HCT116 (cell line): ENCODE measurements at regions not wholly inside any gene's neighbourhood (a gene's known extent, or its start where the extent isn't known, plus 50 kb on each side); places are given as distances from the start of the nearest gene placed in this dataset.

Experiments
- ATAC-seq: fragments of 200-7000 bp; cut with Tn5 transposase; 2 replicates; pipeline ENCODE4 v1.9.1; 2020; ENCODE audit warnings: mild to moderate bottlenecking, moderate library complexity
- BruUV-seq: library from RNA; stranded (reverse); fragments of 400-500 nt; replicated peaks from 2 replicates; lab custom pipeline; 2021; lab: Mats Ljungman, UMichigan
- CTCF ChIA-PET: fragments of 300-600 bp; sonication (Branson Sonifier 250); formaldehyde crosslinking; loops from one replicate; lab custom pipeline; 2021; ENCODE audit warnings: antibody characterized with exemption; lab: Charles Lee
- POLR2A ChIA-PET: fragments of 300-600, 350-600 bp; sonication (Branson Sonifier 250); formaldehyde crosslinking; loops from one replicate; lab custom pipeline; 2021; ENCODE audit warnings: antibody characterized with exemption; lab: Charles Lee
- RAD21 ChIA-PET, 2 experiments: fragments of 300-600 bp; sonication (Branson Sonifier 250); formaldehyde crosslinking; loops; one replicate each; lab custom pipeline; 2023; ENCODE audit warnings: low total read pairs in 2 of 2; ENCODE audit not compliant: uncharacterized antibody in 2 of 2, unreplicated experiment in 2 of 2, low non-redundant PET in 1 of 2; lab: Charles Lee
- DNase-seq: peaks from one replicate; pipeline ENCODE4 v3.0.0-alpha.2; 2010; ENCODE audit warnings: low read depth, low spot score
- H2AFZ ChIP-seq: fragments of 200-600 bp; shearing (Covaris generic), sonication (generic); 2 replicates; pipeline ENCODE4 v1.6.1; 2017; ENCODE audit warnings: low read depth, mixed run types, mixed read lengths, antibody characterized with exemption, low read length; ENCODE audit not compliant: poor library complexity, severe bottlenecking
- H3K27ac ChIP-seq: 2 replicates; pipeline ENCODE4 v1.5.1; 2012; ENCODE audit warnings: low read depth, low read length
- H3K27me3 ChIP-seq: fragments of 200-600 bp; sonication (generic); 2 replicates; pipeline ENCODE4 v1.6.1; 2016; ENCODE audit warnings: mixed run types, low read length, mixed read lengths; ENCODE audit not compliant: insufficient read depth
- H3K36me3 ChIP-seq, 2 experiments: fragments of 200-500 bp in 1 of 2; fragments of 200-600 bp in 1 of 2; sonication (Bioruptor generic) in 1 of 2; sonication (generic) in 1 of 2; 2 replicates each; pipeline versions ENCODE4 v1.5.1 to v1.6.1; 2014 to 2016; ENCODE audit warnings: low read length in 2 of 2, inconsistent platforms in 1 of 2, mixed read lengths in 1 of 2, mixed run types in 1 of 2; ENCODE audit not compliant: insufficient read depth in 2 of 2, control insufficient read depth in 1 of 2
- H3K4me1 ChIP-seq, 2 experiments: fragments of 200-600 bp in 1 of 2; sonication (generic) in 1 of 2; 2 replicates each; pipeline versions ENCODE4 v1.5.1 to v1.6.1; 2012 to 2017; ENCODE audit warnings: low read length in 2 of 2, inconsistent platforms in 1 of 2, mild to moderate bottlenecking in 1 of 2, mixed read lengths in 1 of 2, mixed run types in 1 of 2, moderate library complexity in 1 of 2; ENCODE audit not compliant: insufficient read depth in 2 of 2, control insufficient read depth in 1 of 2
- H3K4me2 ChIP-seq: fragments of 200-600 bp; sonication (generic); 2 replicates; pipeline ENCODE4 v1.6.1; 2017; ENCODE audit warnings: mixed run types, low read length, mixed read lengths
- H3K4me3 ChIP-seq, 2 experiments: fragments of 200-600 bp in 1 of 2; sonication (generic) in 1 of 2; replicated peaks in 1 of 2; 2 replicates each; pipeline ENCODE4 v1.5.1; 2011 to 2016; ENCODE audit warnings: low read length in 2 of 2, control low read depth in 1 of 2, low read depth in 1 of 2, mild to moderate bottlenecking in 1 of 2, mixed read lengths in 1 of 2, mixed run types in 1 of 2
- H3K79me2 ChIP-seq: fragments of 200-600 bp; sonication (generic); 2 replicates; pipeline ENCODE4 v1.6.1; 2017; ENCODE audit warnings: mild to moderate bottlenecking, mixed run types, low read length, moderate library complexity, mixed read lengths; ENCODE audit not compliant: insufficient read depth
- H3K9ac ChIP-seq: fragments of 200-600 bp; sonication (generic); 2 replicates; pipeline ENCODE4 v1.6.1; 2016; ENCODE audit warnings: low read length, mixed read lengths
- H3K9me2 ChIP-seq: fragments of 200-600 bp; sonication (generic), shearing (Covaris generic); 2 replicates; pipeline ENCODE4 v1.6.1; 2017; ENCODE audit warnings: mixed run types, mild to moderate bottlenecking, moderate library complexity; ENCODE audit not compliant: insufficient read depth
- H3K9me3 ChIP-seq, 2 experiments: fragments of 200-500 bp in 1 of 2; fragments of 200-600 bp in 1 of 2; sonication (Bioruptor generic) in 1 of 2; sonication (generic) in 1 of 2; 2 replicates each; pipeline ENCODE4 v1.6.1; 2014 to 2017; ENCODE audit warnings: low read length in 2 of 2, mixed read lengths in 2 of 2, inconsistent platforms in 1 of 2, low read depth in 1 of 2, mild to moderate bottlenecking in 1 of 2, mixed run types in 1 of 2, moderate library complexity in 1 of 2; ENCODE audit not compliant: control insufficient read depth in 1 of 2, insufficient read depth in 1 of 2
- H4K20me1 ChIP-seq: fragments of 200-600 bp; sonication (generic), shearing (Covaris generic); 2 replicates; pipeline ENCODE4 v1.6.1; 2017; ENCODE audit warnings: mixed run types, mild to moderate bottlenecking, moderate library complexity; ENCODE audit not compliant: insufficient read depth
- CTCF ChIP-seq, 3 experiments: fragments of 200-600 bp in 1 of 3; sonication (generic) in 1 of 3; IDR thresholded peaks in 2 of 3; conservative IDR thresholded peaks in 1 of 3; 2 replicates each; pipeline ENCODE4 v1.5.1; 2012 to 2017; ENCODE audit warnings: low read depth in 2 of 3, low read length in 2 of 3, antibody characterized with exemption in 1 of 3, borderline replicate concordance in 1 of 3, control low read depth in 1 of 3, mild to moderate bottlenecking in 1 of 3, mixed read lengths in 1 of 3, mixed run types in 1 of 3, moderate library complexity in 1 of 3; ENCODE audit not compliant: insufficient read depth in 1 of 3
- EGR1 ChIP-seq: IDR thresholded peaks from 2 replicates; pipeline ENCODE4 v1.6.1; 2012; ENCODE audit warnings: low read depth
- EZH2 ChIP-seq: fragments of 200-600 bp; sonication (generic); IDR thresholded peaks from 2 replicates; pipeline ENCODE4 v1.6.1; 2017; ENCODE audit warnings: antibody characterized with exemption, mixed run types
- EZH2phosphoT487 ChIP-seq: fragments of 200-600 bp; IDR thresholded peaks from 2 replicates; pipeline ENCODE4 v1.6.1; 2018; ENCODE audit warnings: antibody characterized with exemption, borderline replicate concordance
- JUND ChIP-seq: IDR thresholded peaks from 2 replicates; pipeline ENCODE4 v1.6.1; 2012
- REST ChIP-seq: IDR thresholded peaks from 2 replicates; pipeline ENCODE4 v1.6.1; 2012; ENCODE audit warnings: low read depth
- TCF7L2 ChIP-seq: IDR thresholded peaks from 2 replicates; pipeline ENCODE4 v1.7.0; 2011; ENCODE audit warnings: borderline replicate concordance, inconsistent platforms; ENCODE audit not compliant: insufficient read depth, insufficient read length; ENCODE audit errors: extremely low read depth
- YY1 ChIP-seq: IDR thresholded peaks from 2 replicates; pipeline ENCODE4 v1.6.1; 2011; ENCODE audit warnings: low read length, low read depth, moderate library complexity, mild to moderate bottlenecking; ENCODE audit not compliant: insufficient replicate concordance; ENCODE audit errors: extremely low read depth
- ZFX ChIP-seq: fragments of 450-650 bp; IDR thresholded peaks from 2 replicates; pipeline ENCODE4 v1.6.1; 2017
- ZNF274 ChIP-seq: fragments of 200-500 bp; sonication (Bioruptor generic); IDR thresholded peaks from 2 replicates; pipeline ENCODE4 v1.6.1; 2014; ENCODE audit warnings: mild to moderate bottlenecking, low read depth, low read length, inconsistent platforms
- intact Hi-C: fragments of 100-400 bp; cut with micrococcal nuclease; formaldehyde crosslinking; loops from 2 replicates; pipeline ENCODE4 v1.10.0; 2022

- TF ChIP-seq CTCF (IDR thresholded peaks at IDR 0.05 in 2 of 3, conservative IDR thresholded peaks at IDR 0.05 in 1 of 3; ENCODE audit: borderline replicate concordance in 1 of 3, insufficient read depth in 1 of 3, low read depth in 2 of 3, low read length in 2 of 3) (no peak), REST (no peak), EZH2 (no peak), YY1 (no peak), ZNF274 (no peak), ZFX (no peak), EZH2phosphoT487 (no peak), JUND (no peak), TCF7L2 (no peak)
Observed at GRCh38 chr18:24710474-24710873, 250.0 kb downstream of the HRH4 start (continued).

GRCh38 chr18:24719791-24720190, 259.4 kb downstream of the HRH4 start:
- Histone ChIP-seq H3K27me3 (peaks cover 34% of the 10 kb centered on the region), H2AFZ (no peak overlapping the region), H3K9me3 (no peaks in the 10 kb centered on the region), H3K79me2 (no peaks in the 10 kb centered on the region), H3K27ac (no peak overlapping the region), H3K36me3 (no peaks in the 10 kb centered on the region), H3K4me3 (no peak overlapping the region), H4K20me1 (no peaks in the 10 kb centered on the region), H3K4me2 (no peak overlapping the region), H3K9ac (no peak overlapping the region), H3K9me2 (no peaks in the 10 kb centered on the region), H3K4me1 (no peaks in the 10 kb centered on the region)
- ChIA-PET RAD21 (no interaction called here), POLR2A (no interaction called here), CTCF (no interaction called here)
- no TSS peak for BruUV-seq
- ATAC-seq, result no peak
- TF ChIP-seq EZH2phosphoT487 (no peak), EGR1 (no peak)
- no peak for DNase-seq
- intact Hi-C loops, result no loop called here
